Thyroid gland (tissue), 4 donors: ENCODE measurements at regions not wholly inside any gene's neighbourhood (a gene's known extent, or its start where the extent isn't known, plus 50 kb on each side); places are given as distances from the start of the nearest gene placed in this dataset.

Experiments used
- DNase-seq, 2 donors: peaks; one replicate each; pipeline ENCODE4 v3.0.0-alpha.2; 2019
- H3K27ac ChIP-seq, 3 donors: fragments of 200-600 bp; sonication (generic); 1 replicate in 2 of 3; 2 replicates in 1 of 3; pipeline ENCODE4 v1.5.1; 2016 to 2019; ENCODE audit warnings: mild to moderate bottlenecking in 1 of 3, moderate library complexity in 1 of 3
- H3K27me3 ChIP-seq: fragments of 200-600 bp; sonication (generic); one replicate; pipeline ENCODE4 v1.5.1; 2019
- H3K36me3 ChIP-seq, 2 donors: fragments of 200-600 bp; sonication (generic); one replicate each; pipeline ENCODE4 v1.5.1; 2016 to 2019
- H3K4me1 ChIP-seq, 2 donors: fragments of 200-600 bp; sonication (generic); one replicate each; pipeline ENCODE4 v1.5.1; 2017 to 2019
- H3K4me3 ChIP-seq, 3 donors: fragments of 200-600 bp; sonication (generic); replicated peaks in 1 of 3; 1 replicate in 2 of 3; 2 replicates in 1 of 3; pipeline ENCODE4 v1.5.1; 2016; ENCODE audit warnings: mild to moderate bottlenecking in 1 of 3
- H3K9me3 ChIP-seq: fragments of 200-600 bp; sonication (generic); one replicate; pipeline ENCODE4 v1.5.1; 2017
- POLR2A ChIP-seq, 2 donors: fragments of 450-650 bp; IDR thresholded peaks; one replicate each; pipeline ENCODE4 v1.6.1; 2017; ENCODE audit warnings: antibody characterized with exemption in 2 of 2, mild to moderate bottlenecking in 2 of 2, moderate library complexity in 1 of 2
- WGBS, 2 donors: methylation state at CpG; one replicate each; pipeline ENCODE4 v1.1.5; 2017; 5-methylcytosine and 5-hydroxymethylcytosine counted together
- intact Hi-C: fragments of 100-400 bp; cut with DNase I; formaldehyde crosslinking; loops from one replicate; pipeline ENCODE4 v1.15.1; 2023
- TF ChIP-seq, protein P1 (sequence below), 6 experiments: fragments of 200-600 bp in 3 of 6; fragments of 450-650 bp in 3 of 6; sonication (generic) in 3 of 6; IDR thresholded peaks; one replicate each; pipeline ENCODE4 v1.5.1; 2016 to 2019; ENCODE audit warnings: antibody characterized with exemption in 6 of 6, mild to moderate bottlenecking in 2 of 6, inconsistent platforms in 1 of 6, moderate library complexity in 1 of 6

DNA sequence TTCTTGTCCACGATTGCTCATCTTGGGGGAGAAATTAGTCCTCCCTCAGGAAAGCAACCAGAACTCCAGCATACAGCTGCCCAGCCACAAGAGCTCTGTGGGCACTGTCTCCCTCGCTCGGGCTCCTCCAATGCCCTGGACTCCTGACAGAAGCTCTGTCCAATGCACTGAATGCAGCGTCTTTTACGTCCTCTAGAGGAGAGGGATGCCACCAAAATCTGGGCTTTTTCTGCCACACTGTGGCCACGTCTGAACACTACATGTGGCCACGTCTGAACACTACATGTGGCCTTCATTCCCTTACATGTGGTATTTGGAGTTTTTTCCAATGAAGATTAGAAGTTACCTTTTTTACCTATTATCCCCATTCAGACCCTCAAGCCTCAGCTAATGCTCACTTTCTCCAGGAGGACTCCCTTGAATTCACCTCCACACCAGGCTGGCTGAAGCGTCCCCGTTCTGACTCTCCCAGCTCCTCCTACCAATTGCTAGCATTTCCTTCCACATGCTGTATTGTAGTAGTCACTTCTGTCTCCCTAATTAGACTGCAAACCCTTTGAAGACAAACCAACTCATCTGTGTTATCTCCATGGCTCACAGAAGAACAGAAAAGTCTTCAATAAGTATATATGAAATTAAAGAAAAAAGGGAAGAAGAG lies 134.3 kb upstream of the PDE1C start:
- H3K36me3 ChIP-seq, result no peaks in the 10 kb centered on the region
- H3K27ac ChIP-seq, result no peak overlapping the region
- H3K4me3 ChIP-seq, result no peak overlapping the region
- no peaks in the 10 kb centered on the region for H3K27me3 ChIP-seq
- no peaks in the 10 kb centered on the region for H3K4me1 ChIP-seq
- WGBS, 2 donors, result 24 to 27% methylated on average over 9 of the region's 9 CpGs
- intact Hi-C loops, result loop anchor here (10.0 kb wide), 1 partner anchor 460 kb away; no protein-coding TSS in a partner anchor
- no peak for TF ChIP-seq POLR2A (IDR thresholded peaks at IDR 0.05)
- TF ChIP-seq, protein P1, sequence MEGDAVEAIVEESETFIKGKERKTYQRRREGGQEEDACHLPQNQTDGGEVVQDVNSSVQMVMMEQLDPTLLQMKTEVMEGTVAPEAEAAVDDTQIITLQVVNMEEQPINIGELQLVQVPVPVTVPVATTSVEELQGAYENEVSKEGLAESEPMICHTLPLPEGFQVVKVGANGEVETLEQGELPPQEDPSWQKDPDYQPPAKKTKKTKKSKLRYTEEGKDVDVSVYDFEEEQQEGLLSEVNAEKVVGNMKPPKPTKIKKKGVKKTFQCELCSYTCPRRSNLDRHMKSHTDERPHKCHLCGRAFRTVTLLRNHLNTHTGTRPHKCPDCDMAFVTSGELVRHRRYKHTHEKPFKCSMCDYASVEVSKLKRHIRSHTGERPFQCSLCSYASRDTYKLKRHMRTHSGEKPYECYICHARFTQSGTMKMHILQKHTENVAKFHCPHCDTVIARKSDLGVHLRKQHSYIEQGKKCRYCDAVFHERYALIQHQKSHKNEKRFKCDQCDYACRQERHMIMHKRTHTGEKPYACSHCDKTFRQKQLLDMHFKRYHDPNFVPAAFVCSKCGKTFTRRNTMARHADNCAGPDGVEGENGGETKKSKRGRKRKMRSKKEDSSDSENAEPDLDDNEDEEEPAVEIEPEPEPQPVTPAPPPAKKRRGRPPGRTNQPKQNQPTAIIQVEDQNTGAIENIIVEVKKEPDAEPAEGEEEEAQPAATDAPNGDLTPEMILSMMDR (IDR thresholded peaks at IDR 0.05), result peak in 3 of 6 experiments; percentile 41 to 50 (median 48)
- DNase-seq, result peak; percentile 4 to 28
- H3K9me3 ChIP-seq, result no peaks in the 10 kb centered on the region

DNA sequence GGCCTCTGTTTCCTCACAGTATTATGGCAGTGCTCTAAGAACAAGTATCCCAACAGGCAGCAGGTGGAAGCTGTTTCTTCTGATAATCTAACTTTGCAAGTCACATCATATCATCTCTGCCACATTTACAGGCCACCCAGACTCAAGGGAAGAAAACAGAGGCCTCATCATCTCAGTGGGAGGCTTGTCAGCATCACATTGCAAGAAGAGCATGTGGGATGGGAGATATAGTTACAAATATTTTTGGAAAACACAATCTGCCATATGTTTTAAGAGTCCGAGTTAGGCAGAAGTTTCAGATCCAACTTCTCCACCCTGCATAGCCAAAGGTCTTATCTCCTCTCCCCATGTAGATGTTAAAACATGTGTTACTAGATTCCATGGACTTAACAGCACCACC lies 130.4 kb upstream of the PDE1C start:
- Histone ChIP-seq H3K4me3 (no peak overlapping the region), H3K36me3 (no peaks in the 10 kb centered on the region), H3K4me1 (no peaks in the 10 kb centered on the region), H3K27ac (no peak overlapping the region), H3K9me3 (no peaks in the 10 kb centered on the region), H3K27me3 (no peaks in the 10 kb centered on the region)
- no peak for DNase-seq
- WGBS, 2 donors, result 74 to 95% methylated on average over 1 of the region's 1 CpG
- TF ChIP-seq POLR2A (IDR thresholded peaks at IDR 0.05), result no peak
- TF ChIP-seq, protein P1 (IDR thresholded peaks at IDR 0.05), result no peak
- intact Hi-C loops, result loop anchor here (10.0 kb wide), 1 partner anchor 456 kb away; no protein-coding TSS in a partner anchor

DNA sequence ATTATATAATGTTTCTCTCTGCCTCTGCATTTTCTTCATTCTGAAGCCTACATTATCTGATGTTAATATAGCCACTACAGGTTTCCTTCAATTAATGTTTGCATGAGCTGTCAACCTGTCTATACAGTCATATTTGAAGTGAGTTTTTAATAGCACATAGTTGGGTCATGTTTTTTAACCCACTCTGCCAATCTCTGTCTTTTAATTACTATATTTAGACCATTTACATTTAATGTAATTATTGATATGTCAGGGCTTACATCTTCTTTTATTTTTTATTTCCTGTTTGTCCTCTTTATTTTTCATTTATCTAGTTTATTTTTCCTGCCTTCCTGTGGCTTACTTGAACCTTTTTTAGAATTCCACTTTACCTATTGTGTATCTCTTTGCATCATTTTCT lies 124.3 kb upstream of the PDE1C start:
- intact Hi-C loops, result no loop called here
- no peaks in the 10 kb centered on the region for H3K9me3 ChIP-seq

DNA sequence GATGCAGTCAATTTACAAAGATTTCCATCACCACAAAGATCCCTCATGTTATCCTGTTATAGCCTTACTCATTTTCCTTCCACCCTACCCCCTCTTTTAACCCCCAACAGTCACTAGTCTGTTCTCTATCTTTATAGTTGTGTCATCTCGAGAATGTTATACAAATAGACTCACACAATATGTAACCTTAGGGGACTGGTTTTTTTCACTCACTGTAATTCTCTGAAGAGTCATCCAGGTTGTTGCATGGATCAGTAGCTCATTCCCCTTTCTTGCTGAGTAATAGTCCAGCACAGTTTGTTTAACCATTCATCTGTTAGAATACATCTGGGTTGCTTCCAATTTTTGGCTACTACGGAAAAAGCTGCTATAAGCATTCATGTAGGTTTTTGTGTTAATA lies 121.1 kb upstream of the PDE1C start:
- no peaks in the 10 kb centered on the region for H3K36me3 ChIP-seq
- no peak for DNase-seq
- H3K27me3 ChIP-seq, result no peaks in the 10 kb centered on the region
- intact Hi-C loops, result no loop called here
- no peak overlapping the region for H3K4me3 ChIP-seq
- H3K9me3 ChIP-seq, result no peaks in the 10 kb centered on the region
- 77 to 85% methylated on average over 2 of the region's 2 CpGs for WGBS, 2 donors
- no peak for TF ChIP-seq POLR2A (IDR thresholded peaks at IDR 0.05)
- TF ChIP-seq, protein P1 (IDR thresholded peaks at IDR 0.05), result no peak
- H3K4me1 ChIP-seq, result no peaks in the 10 kb centered on the region
- no peak overlapping the region for H3K27ac ChIP-seq

More for the DNA sequence above, 124.3 kb upstream of the PDE1C start:
- no peak overlapping the region for H3K27ac ChIP-seq
- no peak for DNase-seq
- no peaks in the 10 kb centered on the region for H3K36me3 ChIP-seq
- H3K4me3 ChIP-seq, result no peak overlapping the region
- H3K27me3 ChIP-seq, result no peaks in the 10 kb centered on the region
- TF ChIP-seq, protein P1 (IDR thresholded peaks at IDR 0.05), result no peak
- TF ChIP-seq POLR2A (IDR thresholded peaks at IDR 0.05), result no peak
- no peaks in the 10 kb centered on the region for H3K4me1 ChIP-seq

DNA sequence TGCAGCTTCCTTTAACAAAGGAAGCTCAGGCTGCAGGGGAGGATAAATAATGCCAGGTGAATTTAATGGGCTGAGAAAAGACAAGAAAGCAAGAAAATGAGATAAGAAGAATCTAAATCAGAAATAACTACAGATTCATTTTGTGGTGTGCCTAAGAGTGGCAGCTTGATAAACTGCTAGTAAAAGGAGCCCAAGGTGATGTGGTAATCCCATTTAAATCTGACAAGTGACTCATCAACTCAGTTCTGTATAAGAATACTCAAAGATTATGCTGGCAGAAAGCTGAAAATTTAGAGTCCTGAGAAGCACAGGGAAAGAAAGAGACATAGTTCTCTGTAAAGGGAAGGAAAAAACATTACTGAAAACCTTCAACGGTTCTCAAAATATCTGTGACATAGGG lies 109.4 kb upstream of the PDE1C start:
- TF ChIP-seq POLR2A (IDR thresholded peaks at IDR 0.05), result no peak
- TF ChIP-seq, protein P1 (IDR thresholded peaks at IDR 0.05), result no peak
- H3K36me3 ChIP-seq, result no peaks in the 10 kb centered on the region
- H3K4me3 ChIP-seq, result no peak overlapping the region
- no peaks in the 10 kb centered on the region for H3K9me3 ChIP-seq
- H3K4me1 ChIP-seq, result no peaks in the 10 kb centered on the region
- DNase-seq, result no peak
- intact Hi-C loops, result no loop called here
- WGBS, 2 donors, result 58 to 59% methylated on average over 1 of the region's 1 CpG
- no peak overlapping the region for H3K27ac ChIP-seq
- H3K27me3 ChIP-seq, result no peaks in the 10 kb centered on the region
